ENCODE measurements at regions not wholly inside any gene's neighbourhood (a gene's known extent, or its start where the extent isn't known, plus 50 kb on each side); places are given as distances from the start of the nearest gene placed in this dataset.

- Histone ChIP-seq H3K36me3 (no peaks in the 10 kb centered on the region), H3K27ac (no peak overlapping the region), H3K4me3 (no peak overlapping the region), H3K9me3 (no peaks in the 10 kb centered on the region), H3K27me3 (replicated peaks in 1 of 7) (no peaks in the 10 kb centered on the region), H3K4me1 (no peaks in the 10 kb centered on the region)
- TF ChIP-seq CTCF (IDR thresholded peaks at IDR 0.05 in 8 of 11, conservative IDR thresholded peaks at IDR 0.05 in 3 of 11) (no peak), POLR2AphosphoS5 (IDR thresholded peaks at IDR 0.05) (no peak), POLR2A (IDR thresholded peaks at IDR 0.05) (no peak)
- 85 to 95% (median 90%) methylated on average over 1 of the region's 1 CpG for WGBS, 5 donors
- intact Hi-C loops (cut with DNase I; ENCODE audit: low total_unique reads), result no loop called here
- no peak for DNase-seq
Measured at GRCh38 chr10:107806026-107806425, 641.5 kb upstream of the SORCS1 start.

- intact Hi-C loops (cut with DNase I; ENCODE audit: low total_unique reads), result no loop called here
- TF ChIP-seq POLR2AphosphoS5 (IDR thresholded peaks at IDR 0.05) (no peak), POLR2A (IDR thresholded peaks at IDR 0.05) (no peak), CTCF (IDR thresholded peaks at IDR 0.05 in 8 of 11, conservative IDR thresholded peaks at IDR 0.05 in 3 of 11) (no peak)
- H3K27ac ChIP-seq, result no peak overlapping the region
- H3K27me3 ChIP-seq (replicated peaks in 1 of 7), result no peaks in the 10 kb centered on the region
- 39 to 70% (median 52%) methylated on average over 4 of the region's 4 CpGs for WGBS, 5 donors
- DNase-seq, result no peak
- no peaks in the 10 kb centered on the region for H3K36me3 ChIP-seq
- H3K4me1 ChIP-seq, result no peaks in the 10 kb centered on the region
- no peaks in the 10 kb centered on the region for H3K9me3 ChIP-seq
- H3K4me3 ChIP-seq, result no peak overlapping the region
Measured at GRCh38 chr10:107803546-107803945, 639.0 kb upstream of the SORCS1 start.

GRCh38 chr10:107800061-107800460, 635.6 kb upstream of the SORCS1 start:
- DNase-seq, result no peak
- H3K4me1 ChIP-seq, result no peaks in the 10 kb centered on the region
- TF ChIP-seq POLR2A (IDR thresholded peaks at IDR 0.05) (no peak), CTCF (IDR thresholded peaks at IDR 0.05 in 8 of 11, conservative IDR thresholded peaks at IDR 0.05 in 3 of 11) (no peak), POLR2AphosphoS5 (IDR thresholded peaks at IDR 0.05) (no peak)
- no peaks in the 10 kb centered on the region for H3K36me3 ChIP-seq
- no peak overlapping the region for H3K27ac ChIP-seq
- intact Hi-C loops (cut with DNase I; ENCODE audit: low total_unique reads), result no loop called here
- no peaks in the 10 kb centered on the region for H3K27me3 ChIP-seq (replicated peaks in 1 of 7)
- H3K4me3 ChIP-seq, result no peak overlapping the region
- H3K9me3 ChIP-seq, result no peaks in the 10 kb centered on the region
- 44 to 70% (median 59%) methylated on average over 1 of the region's 1 CpG for WGBS, 5 donors

GRCh38 chr10:107790271-107790670, 625.8 kb upstream of the SORCS1 start:
- Histone ChIP-seq H3K9me3 (peaks cover 3 to 45% (median 29%) of the 10 kb centered on the region in 8 donors), H3K27ac (no peak overlapping the region), H3K4me3 (no peak overlapping the region), H3K27me3 (replicated peaks in 1 of 7) (no peaks in the 10 kb centered on the region), H3K36me3 (no peaks in the 10 kb centered on the region), H3K4me1 (no peaks in the 10 kb centered on the region)
- TF ChIP-seq POLR2AphosphoS5 (IDR thresholded peaks at IDR 0.05) (no peak), POLR2A (IDR thresholded peaks at IDR 0.05) (no peak), CTCF (IDR thresholded peaks at IDR 0.05 in 8 of 11, conservative IDR thresholded peaks at IDR 0.05 in 3 of 11) (no peak)
- no peak for DNase-seq
- WGBS, 5 donors, result 49 to 98% (median 81%) methylated on average over 1 of the region's 1 CpG
- intact Hi-C loops (cut with DNase I; ENCODE audit: low total_unique reads), result no loop called here

All from spleen (tissue), 11 donors.